ENCODE measurements at regions not wholly inside any gene's neighbourhood (a gene's known extent, or its start where the extent isn't known, plus 50 kb on each side); places are given as distances from the start of the nearest gene placed in this dataset.

DNA sequence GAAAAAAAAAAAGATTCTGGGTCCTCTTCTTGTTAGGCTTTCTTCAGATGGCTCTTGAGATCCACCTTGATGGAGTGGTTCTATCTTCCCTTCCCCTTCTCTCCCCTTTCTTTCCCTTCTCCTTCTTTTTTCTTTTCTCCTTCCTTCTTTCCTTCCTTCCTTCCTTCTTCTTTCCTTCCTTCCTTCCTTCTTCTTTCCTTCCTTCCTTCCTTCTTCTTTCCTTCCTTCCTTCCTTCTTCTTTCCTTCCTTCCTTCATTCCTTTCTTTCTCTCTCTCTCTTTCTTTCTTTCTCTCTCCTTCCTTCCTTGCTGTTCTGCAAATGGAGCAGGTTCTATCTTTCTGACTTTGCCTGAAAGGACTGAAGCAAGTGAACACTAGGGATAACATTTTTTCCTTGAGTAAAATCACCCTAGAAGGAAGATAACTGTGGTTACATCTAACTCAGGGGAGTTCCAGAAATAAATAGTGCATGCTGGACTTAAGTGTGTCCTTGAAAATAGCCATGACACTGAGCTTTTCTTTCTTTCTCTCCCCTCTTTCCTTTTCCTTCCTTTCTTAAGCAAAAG lies 68.8 kb upstream of the SEC14L1 start:
- TF ChIP-seq TAF1 (IDR thresholded peaks at IDR 0.05; ENCODE audit: borderline replicate concordance, insufficient read depth, low read length), result no peak
- no peak for TF ChIP-seq SIN3A (IDR thresholded peaks at IDR 0.05; ENCODE audit: borderline replicate concordance, insufficient read depth, low read length)
- TF ChIP-seq POLR2AphosphoS5 (IDR thresholded peaks at IDR 0.05; ENCODE audit: low read depth, low read length), result no peak
- TF ChIP-seq FOXP2 (optimal IDR thresholded peaks at IDR 0.05; ENCODE audit: borderline replicate concordance, extremely low read depth, extremely low read length, insufficient read depth), result no peak
- TF ChIP-seq, protein P1, sequence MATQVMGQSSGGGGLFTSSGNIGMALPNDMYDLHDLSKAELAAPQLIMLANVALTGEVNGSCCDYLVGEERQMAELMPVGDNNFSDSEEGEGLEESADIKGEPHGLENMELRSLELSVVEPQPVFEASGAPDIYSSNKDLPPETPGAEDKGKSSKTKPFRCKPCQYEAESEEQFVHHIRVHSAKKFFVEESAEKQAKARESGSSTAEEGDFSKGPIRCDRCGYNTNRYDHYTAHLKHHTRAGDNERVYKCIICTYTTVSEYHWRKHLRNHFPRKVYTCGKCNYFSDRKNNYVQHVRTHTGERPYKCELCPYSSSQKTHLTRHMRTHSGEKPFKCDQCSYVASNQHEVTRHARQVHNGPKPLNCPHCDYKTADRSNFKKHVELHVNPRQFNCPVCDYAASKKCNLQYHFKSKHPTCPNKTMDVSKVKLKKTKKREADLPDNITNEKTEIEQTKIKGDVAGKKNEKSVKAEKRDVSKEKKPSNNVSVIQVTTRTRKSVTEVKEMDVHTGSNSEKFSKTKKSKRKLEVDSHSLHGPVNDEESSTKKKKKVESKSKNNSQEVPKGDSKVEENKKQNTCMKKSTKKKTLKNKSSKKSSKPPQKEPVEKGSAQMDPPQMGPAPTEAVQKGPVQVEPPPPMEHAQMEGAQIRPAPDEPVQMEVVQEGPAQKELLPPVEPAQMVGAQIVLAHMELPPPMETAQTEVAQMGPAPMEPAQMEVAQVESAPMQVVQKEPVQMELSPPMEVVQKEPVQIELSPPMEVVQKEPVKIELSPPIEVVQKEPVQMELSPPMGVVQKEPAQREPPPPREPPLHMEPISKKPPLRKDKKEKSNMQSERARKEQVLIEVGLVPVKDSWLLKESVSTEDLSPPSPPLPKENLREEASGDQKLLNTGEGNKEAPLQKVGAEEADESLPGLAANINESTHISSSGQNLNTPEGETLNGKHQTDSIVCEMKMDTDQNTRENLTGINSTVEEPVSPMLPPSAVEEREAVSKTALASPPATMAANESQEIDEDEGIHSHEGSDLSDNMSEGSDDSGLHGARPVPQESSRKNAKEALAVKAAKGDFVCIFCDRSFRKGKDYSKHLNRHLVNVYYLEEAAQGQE (IDR thresholded peaks at IDR 0.05; ENCODE audit: insufficient read depth in 1 of 2, low read depth in 2 of 2, low read length in 2 of 2), result no peak

DNA sequence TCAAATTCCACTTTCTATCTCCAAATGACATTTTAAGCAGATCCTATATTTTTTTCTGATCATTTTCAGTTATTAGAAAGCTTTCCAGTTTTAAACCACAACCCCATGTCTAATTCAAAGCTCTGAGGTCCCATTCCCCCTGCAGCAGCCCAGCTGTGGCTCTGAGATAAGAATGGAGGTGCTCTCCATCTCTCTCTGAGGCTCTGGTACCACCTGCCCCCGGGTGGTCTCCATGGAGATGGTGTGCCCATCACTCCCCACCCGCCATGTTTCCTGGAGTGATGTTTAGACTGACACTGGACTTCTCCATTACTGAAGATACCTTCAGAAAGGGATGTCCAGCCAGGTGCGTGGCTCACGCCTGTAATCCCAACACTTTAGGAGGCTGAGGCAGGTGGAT lies 68.1 kb upstream of the SEC14L1 start:
- TF ChIP-seq TAF1 (IDR thresholded peaks at IDR 0.05; ENCODE audit: borderline replicate concordance, insufficient read depth, low read length), result no peak
- no peak for TF ChIP-seq SIN3A (IDR thresholded peaks at IDR 0.05; ENCODE audit: borderline replicate concordance, insufficient read depth, low read length)
- TF ChIP-seq, protein P1 (IDR thresholded peaks at IDR 0.05; ENCODE audit: insufficient read depth in 1 of 2, low read depth in 2 of 2, low read length in 2 of 2), result no peak
- no peak for TF ChIP-seq FOXP2 (optimal IDR thresholded peaks at IDR 0.05; ENCODE audit: borderline replicate concordance, extremely low read depth, extremely low read length, insufficient read depth)
- no peak for TF ChIP-seq POLR2AphosphoS5 (IDR thresholded peaks at IDR 0.05; ENCODE audit: low read depth, low read length)

DNA sequence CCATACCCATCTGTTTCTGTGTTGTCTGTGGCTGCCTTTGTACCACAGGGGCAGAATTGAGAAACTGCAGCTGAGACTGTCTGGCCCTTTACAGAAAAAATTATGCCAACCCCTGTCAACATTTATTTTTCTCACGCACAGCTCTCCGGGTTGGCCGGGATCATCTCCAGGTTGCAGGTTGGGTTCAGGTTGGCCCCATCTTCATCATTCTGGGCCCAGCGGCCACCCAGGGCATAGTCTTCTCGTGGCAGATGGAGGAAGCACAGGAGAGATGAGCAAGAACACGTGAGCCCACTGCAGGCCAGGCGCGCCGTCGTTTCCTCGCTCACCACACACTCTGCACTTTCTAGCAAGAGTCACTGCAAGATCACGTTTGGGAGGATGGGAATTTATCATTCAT lies 66.1 kb upstream of the SEC14L1 start:
- TF ChIP-seq, protein P1 (IDR thresholded peaks at IDR 0.05; ENCODE audit: insufficient read depth in 1 of 2, low read depth in 2 of 2, low read length in 2 of 2), result no peak
- TF ChIP-seq POLR2AphosphoS5 (IDR thresholded peaks at IDR 0.05; ENCODE audit: low read depth, low read length) (no peak), TAF1 (IDR thresholded peaks at IDR 0.05; ENCODE audit: borderline replicate concordance, insufficient read depth, low read length) (no peak), FOXP2 (optimal IDR thresholded peaks at IDR 0.05; ENCODE audit: borderline replicate concordance, extremely low read depth, extremely low read length, insufficient read depth) (no peak), SIN3A (IDR thresholded peaks at IDR 0.05; ENCODE audit: borderline replicate concordance, insufficient read depth, low read length) (no peak)

DNA sequence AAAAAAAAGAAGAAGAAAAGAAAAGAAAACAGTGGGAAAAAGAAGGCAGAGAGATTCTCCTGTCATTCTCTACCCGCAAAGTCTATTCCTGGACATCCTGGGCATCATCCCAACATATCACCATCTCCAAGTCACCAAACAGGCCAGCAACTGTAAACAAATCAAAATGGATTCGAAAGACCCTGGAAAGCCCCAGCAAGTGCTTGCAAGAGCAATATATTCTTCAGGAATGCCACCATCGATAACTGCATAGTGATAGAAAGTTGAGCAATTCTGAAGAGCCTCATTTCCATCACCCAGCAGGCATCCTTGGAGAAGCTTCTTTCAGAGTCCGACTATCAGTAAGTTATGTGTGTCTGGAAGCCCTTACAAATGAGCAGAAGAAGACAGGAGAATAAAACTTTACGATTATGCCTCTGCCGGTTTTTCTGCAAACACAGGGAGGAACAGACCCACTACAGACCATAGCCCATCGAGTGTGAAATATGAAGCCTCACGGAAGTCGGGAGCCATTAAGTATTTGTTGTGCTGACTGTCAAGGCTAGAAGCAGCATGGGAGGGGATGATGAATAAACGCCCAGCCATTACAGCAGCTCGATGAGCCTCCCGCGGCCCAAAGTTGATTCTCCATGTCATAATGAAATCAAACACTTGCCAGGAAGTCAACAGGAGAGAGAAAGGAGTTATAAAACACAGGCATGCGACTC lies 64.5 kb upstream of the SEC14L1 start:
- TF ChIP-seq TAF1 (IDR thresholded peaks at IDR 0.05; ENCODE audit: borderline replicate concordance, insufficient read depth, low read length) (no peak), FOXP2 (optimal IDR thresholded peaks at IDR 0.05; ENCODE audit: borderline replicate concordance, extremely low read depth, extremely low read length, insufficient read depth) (no peak), POLR2AphosphoS5 (IDR thresholded peaks at IDR 0.05; ENCODE audit: low read depth, low read length) (no peak), SIN3A (IDR thresholded peaks at IDR 0.05; ENCODE audit: borderline replicate concordance, insufficient read depth, low read length) (no peak)
- TF ChIP-seq, protein P1 (IDR thresholded peaks at IDR 0.05; ENCODE audit: insufficient read depth in 1 of 2, low read depth in 2 of 2, low read length in 2 of 2), result no peak

All from PFSK-1 (cell line).